ENCODE measurements at regions not wholly inside any gene's neighbourhood (a gene's known extent, or its start where the extent isn't known, plus 50 kb on each side); places are given as distances from the start of the nearest gene placed in this dataset.

GRCh38 chr10:3494131-3494837 lies 290.7 kb downstream of the KLF6 start:
- H3K27ac ChIP-seq: peak overlapping the region; percentile 44 to 54 (median 50)
- no peak overlapping the region for H3K4me3 ChIP-seq
- no peak for DNase-seq
- H3K27me3 ChIP-seq: peaks cover 4% of the 10 kb centered on the region
- TF ChIP-seq POLR2AphosphoS5 (IDR thresholded peaks at IDR 0.05): peak; percentile 24 to 62 (median 58)
- no peak for TF ChIP-seq CTCF (IDR thresholded peaks at IDR 0.05)
- peak; percentile 92 for TF ChIP-seq EP300 (IDR thresholded peaks at IDR 0.05; ENCODE audit: low read depth)
- no peak for TF ChIP-seq POLR2A (IDR thresholded peaks at IDR 0.05)
- in situ Hi-C loops (cut with MboI; ENCODE audit: low pct_ligation_motif_present in 1 of 4, low pct_unique_long_range_greater_than_20kb in 1 of 4, low sequenced_read_pairs in 3 of 4): no loop called here
- intact Hi-C loops (cut with DNase I; ENCODE audit: low total_unique reads): no loop called here
- H3K36me3 ChIP-seq: no peaks in the 10 kb centered on the region
- H3K9me3 ChIP-seq: no peaks in the 10 kb centered on the region
- H3K4me1 ChIP-seq: no peaks in the 10 kb centered on the region
- WGBS, 2 donors (ENCODE audit: low coverage in 1 of 2): 82% methylated on average over 5 to 22 of the region's 22 CpGs

- Histone ChIP-seq H3K36me3 (no peaks in the 10 kb centered on the region), H3K27me3 (peaks cover 4% of the 10 kb centered on the region), H3K27ac (peak overlapping the region in 3 of 4 donors; percentile 37 to 54 (median 46)), H3K9me3 (no peaks in the 10 kb centered on the region), H3K4me3 (no peak overlapping the region), H3K4me1 (no peaks in the 10 kb centered on the region)
- no peak for DNase-seq
- in situ Hi-C loops (cut with MboI; ENCODE audit: low pct_ligation_motif_present in 1 of 4, low pct_unique_long_range_greater_than_20kb in 1 of 4, low sequenced_read_pairs in 3 of 4) (no loop called here), intact Hi-C loops (cut with DNase I; ENCODE audit: low total_unique reads) (no loop called here)
- 36 to 98% methylated on average over 1 of the region's 1 CpG for WGBS, 2 donors (ENCODE audit: low coverage in 1 of 2)
- TF ChIP-seq POLR2A (IDR thresholded peaks at IDR 0.05) (no peak), EP300 (IDR thresholded peaks at IDR 0.05; ENCODE audit: low read depth) (no peak), POLR2AphosphoS5 (IDR thresholded peaks at IDR 0.05) (no peak), CTCF (IDR thresholded peaks at IDR 0.05) (no peak)
Observed at GRCh38 chr10:3493621-3494020, 291.4 kb downstream of the KLF6 start.

DNA sequence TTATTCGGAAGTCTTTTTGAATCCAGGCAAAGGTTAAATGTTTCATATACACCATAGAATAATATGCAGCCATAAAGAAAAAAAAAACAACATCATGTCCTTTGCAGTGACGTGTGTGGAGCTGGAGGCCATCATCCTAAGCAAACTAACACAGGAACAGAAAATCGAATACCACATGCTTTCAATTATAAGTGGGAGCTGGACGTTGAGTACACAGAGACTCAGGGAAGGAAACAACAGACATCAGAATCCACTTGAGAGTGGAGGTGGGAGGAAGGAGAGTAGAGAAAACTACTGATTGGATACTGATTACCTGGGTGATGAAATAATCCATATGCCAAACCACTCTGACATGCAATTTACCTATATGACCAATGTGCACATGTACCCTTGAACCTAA lies 293.4 kb downstream of the KLF6 start:
- 74 to 76% methylated on average over 4 of the region's 4 CpGs for WGBS, 2 donors (ENCODE audit: low coverage in 1 of 2)
- in situ Hi-C loops (cut with MboI; ENCODE audit: low pct_ligation_motif_present in 1 of 4, low pct_unique_long_range_greater_than_20kb in 1 of 4, low sequenced_read_pairs in 3 of 4) (no loop called here), intact Hi-C loops (cut with DNase I; ENCODE audit: low total_unique reads) (no loop called here)
- H3K9me3 ChIP-seq: no peaks in the 10 kb centered on the region
- H3K36me3 ChIP-seq: no peaks in the 10 kb centered on the region
- no peak overlapping the region for H3K27ac ChIP-seq
- TF ChIP-seq POLR2A (IDR thresholded peaks at IDR 0.05) (no peak), POLR2AphosphoS5 (IDR thresholded peaks at IDR 0.05) (no peak), EP300 (IDR thresholded peaks at IDR 0.05; ENCODE audit: low read depth) (no peak), CTCF (IDR thresholded peaks at IDR 0.05) (no peak)
- no peak for DNase-seq
- H3K4me3 ChIP-seq: no peak overlapping the region
- H3K4me1 ChIP-seq: peaks cover 0 to 3% (median 0%) of the 10 kb centered on the region in 4 donors
- peaks cover 4% of the 10 kb centered on the region for H3K27me3 ChIP-seq

DNA sequence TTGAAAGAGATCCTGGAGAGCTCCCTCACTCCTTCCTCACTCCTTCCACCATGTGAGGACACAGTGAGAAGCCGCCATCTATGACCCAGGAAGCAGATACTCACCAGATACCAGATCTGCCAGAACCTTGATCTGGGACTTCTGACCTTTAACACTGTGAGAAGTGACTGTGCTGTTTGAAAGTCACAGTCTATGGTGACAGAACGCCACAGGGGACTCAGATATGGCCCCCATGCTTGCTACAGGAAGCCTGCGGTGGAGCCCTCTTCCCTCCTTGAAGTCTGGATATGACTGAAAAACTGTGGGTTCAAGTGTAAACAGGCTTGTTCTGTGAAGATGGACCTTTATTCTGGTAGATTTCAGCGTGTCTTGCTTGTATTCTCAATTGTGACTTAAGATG lies 297.8 kb downstream of the KLF6 start:
- Histone ChIP-seq H3K36me3 (no peaks in the 10 kb centered on the region), H3K9me3 (no peaks in the 10 kb centered on the region), H3K4me3 (no peak overlapping the region), H3K27me3 (no peaks in the 10 kb centered on the region), H3K4me1 (peaks cover 6 to 20% (median 14%) of the 10 kb centered on the region in 4 donors), H3K27ac (no peak overlapping the region)
- TF ChIP-seq POLR2A (IDR thresholded peaks at IDR 0.05) (no peak), EP300 (IDR thresholded peaks at IDR 0.05; ENCODE audit: low read depth) (no peak), CTCF (IDR thresholded peaks at IDR 0.05) (no peak), POLR2AphosphoS5 (IDR thresholded peaks at IDR 0.05) (no peak)
- in situ Hi-C loops (cut with MboI; ENCODE audit: low pct_ligation_motif_present in 1 of 4, low pct_unique_long_range_greater_than_20kb in 1 of 4, low sequenced_read_pairs in 3 of 4) (loop anchor here in 1 of 4 donors (10.0 kb wide), 1 partner anchor 288 kb away; no protein-coding TSS in a partner anchor), intact Hi-C loops (cut with DNase I; ENCODE audit: low total_unique reads) (loop anchor here (10.0 kb wide), 1 partner anchor 288 kb away; no protein-coding TSS in a partner anchor)
- no peak for DNase-seq
- WGBS, 2 donors (ENCODE audit: low coverage in 1 of 2): 68 to 100% methylated on average over 1 to 4 of the region's 4 CpGs

Data from transverse colon (tissue), 4 donors.